Fibroblast of villous mesenchyme (primary cell): ENCODE measurements at regions not wholly inside any gene's neighbourhood (a gene's known extent, or its start where the extent isn't known, plus 50 kb on each side); places are given as distances from the start of the nearest gene placed in this dataset.

Experiments used
- DNase-seq: peaks from one replicate; pipeline ENCODE4 v3.0.0-alpha.2; 2010; ENCODE audit warnings: low read depth
- H3K4me3 ChIP-seq: 2 replicates; pipeline ENCODE4 v1.5.1; 2011; ENCODE audit warnings: low read depth, mild to moderate bottlenecking, low read length
- CTCF ChIP-seq: IDR thresholded peaks from 2 replicates; pipeline ENCODE4 v1.5.1; 2012; ENCODE audit warnings: low read depth, mild to moderate bottlenecking, low read length; ENCODE audit not compliant: insufficient read depth

- TF ChIP-seq CTCF, result no peak
- DNase-seq, result no peak
- no peak overlapping the region for H3K4me3 ChIP-seq
Observed at GRCh38 chr16:16865374-16865773, 486.4 kb downstream of the NPIPA7 start.

GRCh38 chr16:16867973-16868372 is 489.0 kb downstream of the NPIPA7 start:
- TF ChIP-seq CTCF, result no peak
- no peak for DNase-seq
- no peak overlapping the region for H3K4me3 ChIP-seq

GRCh38 chr16:16868727-16869126 is 489.8 kb downstream of the NPIPA7 start:
- no peak for DNase-seq
- no peak for TF ChIP-seq CTCF
- H3K4me3 ChIP-seq, result no peak overlapping the region

- TF ChIP-seq CTCF, result no peak
- no peak for DNase-seq
- no peak overlapping the region for H3K4me3 ChIP-seq
Observed at GRCh38 chr16:16869746-16870145, 490.8 kb downstream of the NPIPA7 start.

GRCh38 chr16:16871196-16871595 is 492.3 kb downstream of the NPIPA7 start:
- no peak for TF ChIP-seq CTCF
- no peak overlapping the region for H3K4me3 ChIP-seq
- DNase-seq, result no peak

- TF ChIP-seq CTCF, result no peak
- DNase-seq, result no peak
- H3K4me3 ChIP-seq, result no peak overlapping the region
Observed at GRCh38 chr16:16877061-16877460, 498.1 kb downstream of the NPIPA7 start.

GRCh38 chr16:16879567-16880251 is 500.8 kb downstream of the NPIPA7 start:
- DNase-seq, result no peak
- H3K4me3 ChIP-seq, result no peak overlapping the region
- TF ChIP-seq CTCF, result no peak
